Gastrocnemius medialis (tissue), 4 donors: ENCODE measurements at regions not wholly inside any gene's neighbourhood (a gene's known extent, or its start where the extent isn't known, plus 50 kb on each side); places are given as distances from the start of the nearest gene placed in this dataset.

Source experiments
- ATAC-seq, 2 donors: fragments of 150-250 bp; one replicate each; pipeline ENCODE4 v1.9.1; 2016
- DNase-seq, 2 donors: peaks; one replicate each; pipeline ENCODE4 v3.0.0-alpha.2; 2019
- H3K27ac ChIP-seq, 4 donors: fragments of 200-600 bp; sonication (generic); 1 replicate in 1 of 4; 2 replicates in 3 of 4; pipeline ENCODE4 v1.5.1; 2016 to 2018; ENCODE audit warnings: mild to moderate bottlenecking in 2 of 4, moderate library complexity in 1 of 4
- H3K27me3 ChIP-seq, 3 donors: fragments of 200-600 bp; sonication (generic) in 2 of 3; 1 replicate in 1 of 3; 2 replicates in 2 of 3; pipeline versions ENCODE4 v1.5.1 to v1.6.0; 2016 to 2019; ENCODE audit warnings: mild to moderate bottlenecking in 1 of 3, moderate library complexity in 1 of 3
- H3K36me3 ChIP-seq, 2 donors: fragments of 200-600 bp; sonication (generic) in 1 of 2; one replicate each; pipeline ENCODE4 v1.5.1; 2017 to 2018
- H3K4me1 ChIP-seq, 2 donors: fragments of 200-600 bp; sonication (generic) in 1 of 2; one replicate each; pipeline ENCODE4 v1.5.1; 2016 to 2017; ENCODE audit warnings: mild to moderate bottlenecking in 2 of 2
- H3K4me3 ChIP-seq, 4 donors: fragments of 200-600 bp; sonication (generic) in 3 of 4; 1 replicate in 1 of 4; 2 replicates in 3 of 4; pipeline ENCODE4 v1.5.1; 2016 to 2019; ENCODE audit warnings: mild to moderate bottlenecking in 2 of 4
- H3K9me3 ChIP-seq, 3 donors: fragments of 200-600 bp; sonication (generic) in 2 of 3; 1 replicate in 1 of 3; 2 replicates in 2 of 3; pipeline ENCODE4 v1.5.1; 2016 to 2019
- POLR2A ChIP-seq, 2 donors: fragments of 450-650 bp; IDR thresholded peaks; one replicate each; pipeline ENCODE4 v1.6.1; 2017; ENCODE audit warnings: antibody characterized with exemption in 2 of 2, mild to moderate bottlenecking in 2 of 2, moderate library complexity in 2 of 2
- in situ Hi-C, 4 donors: fragments of 200-750 bp; cut with MboI; loops; one replicate each; pipeline versions ENCODE4 v1.15.0 to v1.8.0; 2017; ENCODE audit warnings: low sequenced_read_pairs in 4 of 4
- intact Hi-C: fragments of 100-400 bp; cut with DNase I; formaldehyde crosslinking; loops from one replicate; pipeline ENCODE4 v1.15.1; 2023; ENCODE audit warnings: low total_unique reads
- TF ChIP-seq, protein P1 (sequence below), 5 experiments: fragments of 450-650 bp in 3 of 5; fragments of 200-600 bp in 2 of 5; sonication (generic) in 2 of 5; IDR thresholded peaks in 4 of 5; conservative IDR thresholded peaks in 1 of 5; 1 replicate in 4 of 5; 2 replicates in 1 of 5; pipeline ENCODE4 v1.5.1; 2016 to 2019; ENCODE audit warnings: antibody characterized with exemption in 5 of 5, mild to moderate bottlenecking in 3 of 5, moderate library complexity in 3 of 5

DNA sequence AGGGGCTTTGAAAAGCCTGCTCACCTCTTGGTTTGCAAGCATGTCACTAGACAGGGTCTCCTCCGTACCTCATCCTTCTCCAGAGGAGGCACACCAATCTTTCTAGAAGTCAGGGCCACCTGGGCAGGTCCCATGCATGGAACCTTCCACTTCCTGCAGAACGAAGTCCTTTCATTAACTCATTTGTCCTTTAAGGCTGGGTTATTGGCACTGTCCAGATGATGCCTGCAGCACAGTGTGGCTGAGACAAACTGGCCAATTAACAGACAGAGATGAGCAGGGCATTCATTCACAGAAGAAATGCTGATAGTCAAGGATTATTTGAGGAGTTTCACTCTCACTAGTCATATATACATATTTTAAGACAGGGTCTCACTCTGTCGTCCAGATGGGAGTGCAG lies 245.3 kb downstream of the TFCP2L1 start:
- no peak overlapping the region for H3K27ac ChIP-seq
- H3K9me3 ChIP-seq = no peaks in the 10 kb centered on the region
- ATAC-seq (no peak), DNase-seq (no peak)
- TF ChIP-seq, protein P1, sequence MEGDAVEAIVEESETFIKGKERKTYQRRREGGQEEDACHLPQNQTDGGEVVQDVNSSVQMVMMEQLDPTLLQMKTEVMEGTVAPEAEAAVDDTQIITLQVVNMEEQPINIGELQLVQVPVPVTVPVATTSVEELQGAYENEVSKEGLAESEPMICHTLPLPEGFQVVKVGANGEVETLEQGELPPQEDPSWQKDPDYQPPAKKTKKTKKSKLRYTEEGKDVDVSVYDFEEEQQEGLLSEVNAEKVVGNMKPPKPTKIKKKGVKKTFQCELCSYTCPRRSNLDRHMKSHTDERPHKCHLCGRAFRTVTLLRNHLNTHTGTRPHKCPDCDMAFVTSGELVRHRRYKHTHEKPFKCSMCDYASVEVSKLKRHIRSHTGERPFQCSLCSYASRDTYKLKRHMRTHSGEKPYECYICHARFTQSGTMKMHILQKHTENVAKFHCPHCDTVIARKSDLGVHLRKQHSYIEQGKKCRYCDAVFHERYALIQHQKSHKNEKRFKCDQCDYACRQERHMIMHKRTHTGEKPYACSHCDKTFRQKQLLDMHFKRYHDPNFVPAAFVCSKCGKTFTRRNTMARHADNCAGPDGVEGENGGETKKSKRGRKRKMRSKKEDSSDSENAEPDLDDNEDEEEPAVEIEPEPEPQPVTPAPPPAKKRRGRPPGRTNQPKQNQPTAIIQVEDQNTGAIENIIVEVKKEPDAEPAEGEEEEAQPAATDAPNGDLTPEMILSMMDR (IDR thresholded peaks at IDR 0.05 in 4 of 5, conservative IDR thresholded peaks at IDR 0.05 in 1 of 5) = no peak
- TF ChIP-seq POLR2A (IDR thresholded peaks at IDR 0.05) = no peak
- H3K36me3 ChIP-seq = no peaks in the 10 kb centered on the region
- no peaks in the 10 kb centered on the region for H3K4me1 ChIP-seq
- H3K4me3 ChIP-seq = no peak overlapping the region
- intact Hi-C loops = no loop called here
- H3K27me3 ChIP-seq = no peaks in the 10 kb centered on the region
- in situ Hi-C loops = no loop called here

DNA sequence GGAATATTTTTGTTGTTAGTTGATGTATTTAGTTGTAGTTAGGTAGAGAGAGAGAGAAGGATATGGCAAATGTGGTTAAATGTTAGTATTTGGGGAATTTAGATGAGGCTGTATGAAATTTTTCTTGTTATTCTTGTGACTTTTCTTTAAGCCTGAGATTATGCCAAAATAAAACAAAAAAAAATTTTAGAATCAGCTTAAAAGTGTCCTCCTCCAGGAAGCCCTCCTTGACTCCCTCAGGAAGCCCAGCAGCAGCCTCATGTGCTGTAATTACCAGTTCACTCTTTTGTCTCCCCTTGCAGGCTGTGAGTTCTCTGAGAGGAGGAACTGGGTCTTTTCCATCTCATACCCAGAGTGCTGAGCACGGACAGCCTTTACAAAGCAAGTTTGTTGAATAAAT lies 243.5 kb downstream of the TFCP2L1 start:
- Histone ChIP-seq H3K27ac (no peak overlapping the region), H3K27me3 (no peaks in the 10 kb centered on the region), H3K9me3 (no peaks in the 10 kb centered on the region), H3K4me1 (no peaks in the 10 kb centered on the region), H3K36me3 (no peaks in the 10 kb centered on the region), H3K4me3 (no peak overlapping the region)
- intact Hi-C loops (no loop called here), in situ Hi-C loops (no loop called here)
- no peak for ATAC-seq
- TF ChIP-seq, protein P1 (IDR thresholded peaks at IDR 0.05 in 4 of 5, conservative IDR thresholded peaks at IDR 0.05 in 1 of 5) = no peak
- no peak for TF ChIP-seq POLR2A (IDR thresholded peaks at IDR 0.05)
- DNase-seq = no peak

DNA sequence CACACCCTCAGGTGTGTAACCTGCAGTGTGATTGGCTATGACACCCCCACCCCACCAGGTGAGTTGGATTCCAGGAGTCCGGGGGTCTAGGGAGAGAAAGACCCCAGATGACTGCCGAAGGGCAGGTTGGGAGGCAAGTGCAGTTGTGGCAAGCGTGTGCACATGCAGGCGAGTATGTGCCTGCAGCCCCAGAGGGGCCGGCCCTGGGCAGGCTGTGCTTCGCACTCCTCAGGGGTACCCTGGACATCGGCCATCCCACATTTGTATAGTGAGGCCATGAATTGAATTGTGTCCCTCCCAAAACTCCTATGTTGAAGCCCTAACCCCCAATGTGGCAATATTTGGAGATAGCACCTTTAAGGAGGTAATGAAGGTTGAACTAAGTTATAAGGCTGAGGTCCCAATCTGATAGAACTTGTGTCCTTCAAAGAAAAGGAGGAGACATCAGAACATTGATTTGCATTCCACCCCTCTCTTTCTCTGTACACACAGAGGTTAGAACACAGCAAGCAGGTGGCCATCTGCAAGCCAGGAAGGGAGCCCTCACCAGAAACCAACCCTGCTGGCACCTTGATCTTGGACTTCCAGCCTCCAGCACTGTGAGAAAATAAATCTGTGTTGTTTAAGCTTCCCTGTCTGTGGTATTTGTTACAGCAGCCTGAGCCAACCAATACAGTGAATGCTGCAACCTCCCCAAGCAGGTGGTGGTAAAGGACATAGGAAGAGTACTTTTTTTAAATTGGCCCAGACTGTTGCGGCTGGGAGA lies 241.8 kb downstream of the TFCP2L1 start:
- DNase-seq (no peak), ATAC-seq (no peak)
- Histone ChIP-seq H3K27me3 (no peaks in the 10 kb centered on the region), H3K4me3 (no peak overlapping the region), H3K36me3 (no peaks in the 10 kb centered on the region), H3K27ac (no peak overlapping the region), H3K4me1 (no peaks in the 10 kb centered on the region), H3K9me3 (no peaks in the 10 kb centered on the region)
- TF ChIP-seq, protein P1 (IDR thresholded peaks at IDR 0.05 in 4 of 5, conservative IDR thresholded peaks at IDR 0.05 in 1 of 5) = no peak
- TF ChIP-seq POLR2A (IDR thresholded peaks at IDR 0.05) = no peak
- in situ Hi-C loops (no loop called here), intact Hi-C loops (no loop called here)

DNA sequence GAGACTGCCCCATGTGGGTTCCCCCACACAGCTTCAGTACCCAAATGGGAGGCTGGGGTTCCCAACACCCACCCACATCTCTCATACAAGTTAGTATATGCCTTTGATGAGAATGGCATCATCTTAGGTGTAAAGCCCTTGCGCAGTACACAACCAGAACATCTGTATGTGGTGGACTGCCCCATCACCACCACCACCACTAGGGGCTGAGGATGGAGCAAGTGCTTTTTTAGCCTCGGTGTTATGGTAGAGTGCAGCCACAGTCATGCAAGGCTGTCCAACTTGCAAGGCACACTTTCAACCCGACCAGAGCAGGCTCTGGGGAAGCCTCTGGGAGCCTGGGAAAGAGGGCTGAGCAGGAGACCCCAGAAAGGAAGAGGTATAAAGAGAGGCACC lies 241.2 kb downstream of the TFCP2L1 start:
- intact Hi-C loops (no loop called here), in situ Hi-C loops (no loop called here)

More for the DNA sequence above, 241.2 kb downstream of the TFCP2L1 start:
- Histone ChIP-seq H3K9me3 (no peaks in the 10 kb centered on the region), H3K27me3 (no peaks in the 10 kb centered on the region), H3K4me3 (no peak overlapping the region), H3K4me1 (no peaks in the 10 kb centered on the region), H3K27ac (no peak overlapping the region), H3K36me3 (no peaks in the 10 kb centered on the region)
- TF ChIP-seq, protein P1 (IDR thresholded peaks at IDR 0.05 in 4 of 5, conservative IDR thresholded peaks at IDR 0.05 in 1 of 5) = no peak
- no peak for TF ChIP-seq POLR2A (IDR thresholded peaks at IDR 0.05)
- ATAC-seq = no peak
- DNase-seq = no peak
